Esophagus (tissue), 2 donors: ENCODE measurements at regions not wholly inside any gene's neighbourhood (a gene's known extent, or its start where the extent isn't known, plus 50 kb on each side); places are given as distances from the start of the nearest gene placed in this dataset.

Experiments used
- H3K27ac ChIP-seq, 2 donors: one replicate each; pipeline ENCODE4 v1.5.1; 2013; ENCODE audit warnings: low read depth in 2 of 2, mild to moderate bottlenecking in 2 of 2, inconsistent platforms in 1 of 2, low read length in 1 of 2, moderate library complexity in 1 of 2
- H3K27me3 ChIP-seq, 2 donors: one replicate each; pipeline ENCODE4 v1.6.1; 2013; ENCODE audit warnings: low read length in 2 of 2, control low read depth in 1 of 2, mild to moderate bottlenecking in 1 of 2; ENCODE audit not compliant: insufficient read depth in 2 of 2, control insufficient read depth in 1 of 2
- H3K36me3 ChIP-seq, 2 donors: one replicate each; pipeline ENCODE4 v1.6.1; 2013; ENCODE audit warnings: low read length in 1 of 2; ENCODE audit not compliant: control insufficient read depth in 2 of 2, insufficient read depth in 2 of 2
- H3K4me1 ChIP-seq, 2 donors: one replicate each; pipeline ENCODE4 v1.6.1; 2013; ENCODE audit warnings: low read length in 1 of 2; ENCODE audit not compliant: control insufficient read depth in 2 of 2, insufficient read depth in 2 of 2
- H3K4me3 ChIP-seq, 2 donors: one replicate each; pipeline ENCODE4 v1.5.1; 2013; ENCODE audit warnings: low read length in 2 of 2, mild to moderate bottlenecking in 2 of 2, low read depth in 1 of 2, moderate library complexity in 1 of 2
- H3K9me3 ChIP-seq, 2 donors: one replicate each; pipeline ENCODE4 v1.6.1; 2013; ENCODE audit warnings: mild to moderate bottlenecking in 2 of 2, low read depth in 1 of 2, low read length in 1 of 2, moderate library complexity in 1 of 2; ENCODE audit not compliant: control insufficient read depth in 2 of 2, insufficient read depth in 1 of 2
- WGBS, 2 donors: extraction: QIAGEN DNeasy Blood & Tissue Kit; methylation state at CpG; one replicate each; pipeline ENCODE4 v1.1.7; 2013; 5-methylcytosine and 5-hydroxymethylcytosine counted together
- donor health status: healthy with polysubstance abuse.
- donor health status: Bipolar disorder and iron deficiency.

- 75 to 78% methylated on average over 8 of the region's 8 CpGs for WGBS, 2 donors
- H3K36me3 ChIP-seq, result no peaks in the 10 kb centered on the region
- H3K4me1 ChIP-seq, result peaks cover 0 to 4% of the 10 kb centered on the region in 2 donors
- H3K9me3 ChIP-seq, result no peaks in the 10 kb centered on the region
- H3K27ac ChIP-seq, result no peak overlapping the region
- H3K27me3 ChIP-seq, result peaks cover 3% of the 10 kb centered on the region in 2 donors
- H3K4me3 ChIP-seq, result no peak overlapping the region
Measured at GRCh38 chr17:79301469-79301868, 226.8 kb downstream of the ENGASE start.

- H3K4me1 ChIP-seq, result no peaks in the 10 kb centered on the region
- WGBS, 2 donors, result 77 to 78% methylated on average over 7 of the region's 7 CpGs
- H3K36me3 ChIP-seq, result no peaks in the 10 kb centered on the region
- no peak overlapping the region for H3K4me3 ChIP-seq
- H3K27ac ChIP-seq, result no peak overlapping the region
- no peaks in the 10 kb centered on the region for H3K9me3 ChIP-seq
- H3K27me3 ChIP-seq, result no peaks in the 10 kb centered on the region
Measured at GRCh38 chr17:79299349-79299748, 224.7 kb downstream of the ENGASE start.

DNA sequence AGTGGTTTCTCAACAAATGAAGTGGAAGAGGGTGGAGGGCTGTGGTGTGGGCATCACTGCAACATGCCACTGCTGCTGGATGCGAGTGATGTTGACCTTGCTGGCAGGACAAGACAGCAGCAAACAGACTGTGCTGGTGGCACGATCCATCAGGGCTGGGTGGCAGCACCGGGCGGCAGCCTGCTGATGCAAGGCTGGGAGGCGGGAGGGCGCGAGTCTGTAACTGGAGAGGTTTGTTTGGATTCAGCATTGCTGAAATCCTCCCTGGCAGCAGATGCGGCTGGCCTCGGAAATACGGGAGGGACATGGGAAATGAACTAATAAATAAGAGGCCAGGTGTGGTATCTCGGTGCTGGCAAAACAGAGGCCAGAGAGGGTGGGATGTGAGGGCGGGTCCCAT lies 224.2 kb downstream of the ENGASE start:
- Histone ChIP-seq H3K27me3 (no peaks in the 10 kb centered on the region), H3K36me3 (no peaks in the 10 kb centered on the region), H3K4me3 (no peak overlapping the region), H3K9me3 (no peaks in the 10 kb centered on the region), H3K27ac (no peak overlapping the region), H3K4me1 (no peaks in the 10 kb centered on the region)
- 49 to 56% methylated on average over 12 of the region's 12 CpGs for whole genome bisulfite sequencing, 2 donors

DNA sequence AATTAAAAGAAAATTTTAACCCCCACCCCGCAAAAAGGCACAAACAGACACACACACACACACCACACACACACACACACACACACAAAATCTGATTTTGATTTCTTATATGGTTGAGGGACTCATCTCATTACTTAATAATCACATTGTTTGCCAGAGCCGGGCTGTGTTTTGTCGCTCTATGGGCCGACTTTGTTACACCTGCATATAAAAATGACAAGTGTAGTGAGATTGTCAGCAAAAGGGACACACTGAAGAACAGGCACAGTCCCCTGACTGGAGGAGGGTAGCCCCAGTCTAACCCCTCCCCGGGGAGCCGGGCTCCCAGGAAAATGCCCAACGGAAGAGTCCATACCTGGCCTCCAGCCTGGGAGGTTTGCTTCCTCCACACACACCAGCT lies 221.6 kb downstream of the ENGASE start:
- Histone ChIP-seq H3K4me3 (no peak overlapping the region), H3K27me3 (no peaks in the 10 kb centered on the region), H3K9me3 (no peaks in the 10 kb centered on the region), H3K36me3 (no peaks in the 10 kb centered on the region), H3K27ac (no peak overlapping the region), H3K4me1 (no peaks in the 10 kb centered on the region)
- 79 to 82% methylated on average over 7 of the region's 7 CpGs for WGBS, 2 donors

DNA sequence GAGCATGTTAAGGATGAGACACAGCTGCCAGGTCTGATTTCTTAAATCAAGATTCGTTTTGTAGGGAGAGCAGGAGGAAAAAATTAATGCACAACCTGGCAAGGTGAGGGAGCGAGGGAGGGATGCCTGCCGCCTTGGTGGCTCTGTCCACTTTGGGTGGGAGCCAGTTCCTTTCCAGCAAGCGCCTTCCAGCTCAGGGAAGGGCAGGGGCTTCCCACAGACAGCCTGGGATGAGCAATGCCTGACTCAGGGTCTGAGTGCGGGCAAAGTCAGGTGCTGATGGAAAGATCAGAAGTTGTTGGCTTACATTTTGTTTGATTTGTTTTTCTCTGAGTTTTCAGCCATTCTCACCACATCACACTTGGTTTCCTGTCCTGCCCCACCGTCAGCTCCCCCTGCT lies 220.7 kb downstream of the ENGASE start:
- Histone ChIP-seq H3K27ac (no peak overlapping the region), H3K9me3 (no peaks in the 10 kb centered on the region), H3K4me1 (no peaks in the 10 kb centered on the region), H3K36me3 (no peaks in the 10 kb centered on the region), H3K27me3 (no peaks in the 10 kb centered on the region), H3K4me3 (no peak overlapping the region)
- WGBS, 2 donors, result 56 to 59% methylated on average over 6 of the region's 6 CpGs

DNA sequence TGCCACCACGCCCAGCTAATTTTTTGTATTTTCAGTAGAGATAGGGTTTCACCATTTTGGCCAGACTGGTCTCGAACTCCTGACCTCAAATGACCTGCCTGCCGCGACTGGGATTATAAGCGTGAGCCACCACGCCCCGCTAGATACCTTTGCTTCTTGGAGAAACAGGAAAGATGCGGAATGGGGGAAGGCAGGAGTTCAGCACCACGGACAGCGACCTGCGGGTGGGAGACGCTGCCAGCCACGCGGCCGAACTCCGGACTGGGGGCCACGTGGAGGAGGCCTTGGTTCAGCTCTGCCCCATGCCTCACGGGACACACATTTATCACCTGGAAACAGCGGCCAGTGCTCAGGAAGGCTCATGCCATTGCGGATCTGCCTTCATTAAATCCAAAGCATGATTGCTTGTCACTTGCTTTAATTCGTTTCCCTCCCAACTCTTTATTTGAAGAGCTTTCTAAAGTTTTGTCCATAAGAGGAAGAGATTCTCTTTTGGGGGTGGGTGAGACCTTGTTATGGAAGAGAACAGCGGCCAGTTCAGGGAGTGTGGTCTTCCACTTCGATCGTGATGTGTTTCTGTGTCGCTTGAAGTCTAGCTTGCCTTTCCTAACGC lies 219.9 kb downstream of the ENGASE start:
- H3K9me3 ChIP-seq, result no peaks in the 10 kb centered on the region
- H3K36me3 ChIP-seq, result no peaks in the 10 kb centered on the region
- H3K27me3 ChIP-seq, result no peaks in the 10 kb centered on the region
- H3K4me1 ChIP-seq, result no peaks in the 10 kb centered on the region
- 22% methylated on average over 26 of the region's 26 CpGs for WGBS, 2 donors
- H3K27ac ChIP-seq, result no peak overlapping the region
- H3K4me3 ChIP-seq, result no peak overlapping the region

DNA sequence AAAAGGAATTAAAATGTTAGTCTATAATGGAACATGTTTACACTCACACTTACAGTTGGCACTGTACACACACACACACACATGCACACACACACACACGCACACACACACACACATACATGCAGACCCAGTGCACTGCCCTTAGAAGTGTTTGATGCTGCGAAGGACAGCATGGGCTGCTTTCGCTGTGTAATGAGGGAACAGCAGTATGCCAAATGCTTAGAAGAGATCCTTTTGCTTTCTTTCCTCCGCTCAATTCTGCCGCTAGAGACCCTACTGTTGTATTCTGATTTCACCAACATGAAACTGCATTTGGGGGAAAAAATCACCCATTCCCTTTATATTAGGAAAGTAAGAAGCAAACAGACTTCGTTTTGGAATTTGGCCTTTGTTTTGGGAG lies 217.9 kb downstream of the ENGASE start:
- H3K4me1 ChIP-seq, result no peaks in the 10 kb centered on the region
- H3K4me3 ChIP-seq, result no peak overlapping the region
- H3K36me3 ChIP-seq, result no peaks in the 10 kb centered on the region
- H3K9me3 ChIP-seq, result no peaks in the 10 kb centered on the region
- 81 to 82% methylated on average over 6 of the region's 6 CpGs for WGBS, 2 donors
- no peaks in the 10 kb centered on the region for H3K27me3 ChIP-seq
- no peak overlapping the region for H3K27ac ChIP-seq

- WGBS, 2 donors, result 61 to 65% methylated on average over 3 of the region's 3 CpGs
- Histone ChIP-seq H3K4me1 (no peaks in the 10 kb centered on the region), H3K9me3 (no peaks in the 10 kb centered on the region), H3K4me3 (no peak overlapping the region), H3K27me3 (no peaks in the 10 kb centered on the region), H3K27ac (no peak overlapping the region), H3K36me3 (no peaks in the 10 kb centered on the region)
Measured at GRCh38 chr17:79291391-79291790, 216.8 kb downstream of the ENGASE start.

- H3K27me3 ChIP-seq, result no peaks in the 10 kb centered on the region
- no peaks in the 10 kb centered on the region for H3K36me3 ChIP-seq
Measured at GRCh38 chr17:79290726-79291125, 216.1 kb downstream of the ENGASE start.

DNA sequence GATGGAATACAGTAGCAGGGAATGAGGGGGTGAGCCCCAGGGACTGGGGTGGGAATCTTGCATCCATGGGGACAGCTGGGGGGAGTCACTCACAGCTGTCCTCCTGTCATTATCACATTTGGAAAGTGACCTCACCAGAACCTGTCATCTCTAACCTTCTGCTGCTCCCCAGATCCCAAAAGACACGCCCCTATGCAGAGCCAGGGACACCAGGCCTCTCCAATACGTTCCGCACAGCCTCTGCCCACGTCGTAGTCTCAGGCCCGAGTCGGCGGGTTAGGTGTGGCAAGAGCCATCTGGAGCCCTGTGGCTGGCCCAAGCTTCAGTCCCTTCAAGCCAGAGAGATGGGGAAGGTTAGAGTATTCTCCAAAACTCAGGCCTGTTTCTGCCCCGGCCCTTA lies 214.3 kb downstream of the ENGASE start:
- no peak overlapping the region for H3K27ac ChIP-seq
- 75 to 79% methylated on average over 9 of the region's 9 CpGs for WGBS, 2 donors

More at GRCh38 chr17:79290726-79291125, 216.1 kb downstream of the ENGASE start:
- Histone ChIP-seq H3K4me1 (no peaks in the 10 kb centered on the region), H3K27ac (no peak overlapping the region), H3K9me3 (no peaks in the 10 kb centered on the region), H3K4me3 (no peak overlapping the region)
- WGBS, 2 donors, result 60 to 64% methylated on average over 4 of the region's 4 CpGs

More for the DNA sequence above, 214.3 kb downstream of the ENGASE start:
- no peak overlapping the region for H3K4me3 ChIP-seq
- no peaks in the 10 kb centered on the region for H3K4me1 ChIP-seq
- no peaks in the 10 kb centered on the region for H3K36me3 ChIP-seq
- H3K9me3 ChIP-seq, result no peaks in the 10 kb centered on the region
- no peaks in the 10 kb centered on the region for H3K27me3 ChIP-seq
